ENCODE measurements at regions not wholly inside any gene's neighbourhood (a gene's known extent, or its start where the extent isn't known, plus 50 kb on each side); places are given as distances from the start of the nearest gene placed in this dataset.

GRCh38 chr11:70719516-70719915 is 321.2 kb downstream of the CTTN start:
- no peak for TF ChIP-seq CTCF (IDR thresholded peaks at IDR 0.05; ENCODE audit: insufficient read depth, low read depth, low read length, missing control alignments)
- no peak for DNase-seq (ENCODE audit: low read depth)
- H3K4me3 ChIP-seq (ENCODE audit: low read depth, low read length) = no peak overlapping the region

GRCh38 chr11:70720281-70720680 is 322.0 kb downstream of the CTTN start:
- no peak for TF ChIP-seq CTCF (IDR thresholded peaks at IDR 0.05; ENCODE audit: insufficient read depth, low read depth, low read length, missing control alignments)
- H3K4me3 ChIP-seq (ENCODE audit: low read depth, low read length) = no peak overlapping the region
- DNase-seq (ENCODE audit: low read depth) = no peak

- TF ChIP-seq CTCF (IDR thresholded peaks at IDR 0.05; ENCODE audit: insufficient read depth, low read depth, low read length, missing control alignments) = no peak
- no peak for DNase-seq (ENCODE audit: low read depth)
- H3K4me3 ChIP-seq (ENCODE audit: low read depth, low read length) = no peak overlapping the region
Measured at GRCh38 chr11:70721006-70721405, 322.7 kb downstream of the CTTN start.

GRCh38 chr11:70725278-70725677 is 326.9 kb downstream of the CTTN start:
- no peak for TF ChIP-seq CTCF (IDR thresholded peaks at IDR 0.05; ENCODE audit: insufficient read depth, low read depth, low read length, missing control alignments)
- H3K4me3 ChIP-seq (ENCODE audit: low read depth, low read length) = no peak overlapping the region
- DNase-seq (ENCODE audit: low read depth) = no peak

GRCh38 chr11:70725739-70726138 is 327.4 kb downstream of the CTTN start:
- no peak overlapping the region for H3K4me3 ChIP-seq (ENCODE audit: low read depth, low read length)
- TF ChIP-seq CTCF (IDR thresholded peaks at IDR 0.05; ENCODE audit: insufficient read depth, low read depth, low read length, missing control alignments) = no peak
- DNase-seq (ENCODE audit: low read depth) = no peak

GRCh38 chr11:70727021-70727420 is 328.7 kb downstream of the CTTN start:
- no peak for DNase-seq (ENCODE audit: low read depth)
- H3K4me3 ChIP-seq (ENCODE audit: low read depth, low read length) = no peak overlapping the region
- TF ChIP-seq CTCF (IDR thresholded peaks at IDR 0.05; ENCODE audit: insufficient read depth, low read depth, low read length, missing control alignments) = no peak

GRCh38 chr11:70727899-70728620 is 329.7 kb downstream of the CTTN start:
- no peak for DNase-seq (ENCODE audit: low read depth)
- no peak for TF ChIP-seq CTCF (IDR thresholded peaks at IDR 0.05; ENCODE audit: insufficient read depth, low read depth, low read length, missing control alignments)
- H3K4me3 ChIP-seq (ENCODE audit: low read depth, low read length) = no peak overlapping the region

Measured in GM12865 (cell line).